GM06990 (cell line): ENCODE measurements at regions not wholly inside any gene's neighbourhood (a gene's known extent, or its start where the extent isn't known, plus 50 kb on each side); places are given as distances from the start of the nearest gene placed in this dataset.

Source experiments
- DNase-seq: peaks from one replicate; pipeline ENCODE4 v3.0.0-alpha.2; 2011; ENCODE audit not compliant: insufficient read length; ENCODE audit errors: extremely low read depth
- H3K27me3 ChIP-seq: replicated peaks from 2 replicates; pipeline ENCODE4 v1.6.0; 2011; ENCODE audit warnings: low read length; ENCODE audit not compliant: control insufficient read depth, insufficient read depth
- H3K36me3 ChIP-seq: 2 replicates; pipeline ENCODE4 v1.5.1; 2011; ENCODE audit warnings: low read length; ENCODE audit not compliant: control insufficient read depth, insufficient read depth
- H3K4me3 ChIP-seq: replicated peaks from 2 replicates; pipeline ENCODE4 v1.5.1; 2011; ENCODE audit warnings: low read depth, mild to moderate bottlenecking, control low read depth, low read length
- TF ChIP-seq, protein P1 (sequence below): IDR thresholded peaks from 2 replicates; pipeline ENCODE4 v1.5.1; 2011; ENCODE audit warnings: low read length, control low read depth, mild to moderate bottlenecking, inconsistent platforms; ENCODE audit not compliant: insufficient read depth, poor library complexity, severe bottlenecking

DNA sequence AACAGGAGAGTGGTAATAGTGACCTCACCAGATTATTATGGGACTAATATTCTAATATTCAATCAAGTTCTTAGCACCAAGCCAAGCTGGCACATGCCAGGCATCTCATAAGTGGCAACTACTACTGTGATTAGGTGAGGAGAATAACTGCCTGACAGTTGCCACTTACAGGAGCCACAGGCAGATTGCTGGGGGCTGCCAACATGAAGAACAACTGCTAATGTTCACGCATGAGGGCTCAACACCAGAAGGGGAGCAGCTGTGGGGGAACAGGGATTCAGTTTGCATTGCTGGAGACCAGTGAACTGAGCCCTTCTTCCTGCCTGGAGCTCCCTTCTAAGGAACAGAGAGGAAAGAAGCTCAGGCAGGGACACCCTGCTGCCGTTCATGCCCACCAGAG is 504.5 kb downstream of the FOXO1 start:
- TF ChIP-seq, protein P1, sequence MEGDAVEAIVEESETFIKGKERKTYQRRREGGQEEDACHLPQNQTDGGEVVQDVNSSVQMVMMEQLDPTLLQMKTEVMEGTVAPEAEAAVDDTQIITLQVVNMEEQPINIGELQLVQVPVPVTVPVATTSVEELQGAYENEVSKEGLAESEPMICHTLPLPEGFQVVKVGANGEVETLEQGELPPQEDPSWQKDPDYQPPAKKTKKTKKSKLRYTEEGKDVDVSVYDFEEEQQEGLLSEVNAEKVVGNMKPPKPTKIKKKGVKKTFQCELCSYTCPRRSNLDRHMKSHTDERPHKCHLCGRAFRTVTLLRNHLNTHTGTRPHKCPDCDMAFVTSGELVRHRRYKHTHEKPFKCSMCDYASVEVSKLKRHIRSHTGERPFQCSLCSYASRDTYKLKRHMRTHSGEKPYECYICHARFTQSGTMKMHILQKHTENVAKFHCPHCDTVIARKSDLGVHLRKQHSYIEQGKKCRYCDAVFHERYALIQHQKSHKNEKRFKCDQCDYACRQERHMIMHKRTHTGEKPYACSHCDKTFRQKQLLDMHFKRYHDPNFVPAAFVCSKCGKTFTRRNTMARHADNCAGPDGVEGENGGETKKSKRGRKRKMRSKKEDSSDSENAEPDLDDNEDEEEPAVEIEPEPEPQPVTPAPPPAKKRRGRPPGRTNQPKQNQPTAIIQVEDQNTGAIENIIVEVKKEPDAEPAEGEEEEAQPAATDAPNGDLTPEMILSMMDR: no peak
- Histone ChIP-seq H3K36me3 (no peaks in the 10 kb centered on the region), H3K4me3 (no peak overlapping the region), H3K27me3 (no peaks in the 10 kb centered on the region; the same call in 1 of the 2 replicates)
- no peak for DNase-seq

DNA sequence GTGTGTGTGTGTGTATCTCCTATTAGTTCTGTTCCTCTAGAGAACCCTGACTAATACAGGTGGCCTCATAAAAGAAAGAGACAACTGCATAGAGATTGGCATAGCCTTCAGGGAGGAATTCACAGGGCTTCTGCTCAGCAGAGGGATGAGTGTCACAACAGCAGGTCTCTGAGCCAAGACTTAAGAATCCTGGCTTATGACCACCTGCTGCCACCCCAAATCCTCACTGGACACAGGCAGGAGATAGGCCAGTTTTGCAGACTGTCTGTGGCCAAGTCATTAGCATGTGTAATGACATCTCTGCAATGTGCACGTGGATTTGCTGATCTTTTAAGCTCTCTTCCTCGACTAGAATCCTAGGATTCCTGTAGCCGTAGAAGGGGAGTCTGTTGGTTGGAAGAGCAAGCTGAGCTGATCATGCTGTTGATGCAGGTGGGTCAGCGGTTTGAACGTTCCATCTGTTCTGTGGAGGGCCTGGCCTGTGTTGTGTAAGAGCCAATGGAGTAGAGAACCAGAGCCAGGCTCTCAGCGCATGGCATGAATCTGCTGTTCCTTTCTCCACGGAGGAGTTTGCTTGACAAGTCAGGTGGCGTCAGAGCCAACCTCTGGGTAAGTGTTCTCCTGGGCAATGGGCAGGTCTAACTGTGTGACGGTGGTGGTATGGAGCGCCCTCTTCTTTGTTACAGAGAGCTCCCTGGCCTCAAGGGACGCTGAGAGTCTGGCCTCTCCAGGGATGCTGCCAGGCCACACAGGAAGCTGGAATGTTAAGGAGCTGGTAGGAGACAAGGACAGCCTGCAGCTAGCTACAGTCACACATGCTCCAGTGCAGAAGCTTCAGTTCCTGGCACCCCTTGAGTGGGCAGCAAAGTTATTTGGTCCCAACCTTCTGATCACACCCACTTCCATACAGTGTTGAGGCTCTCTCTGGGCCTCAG is 503.1 kb downstream of the FOXO1 start:
- Histone ChIP-seq H3K4me3 (no peak overlapping the region), H3K36me3 (no peaks in the 10 kb centered on the region), H3K27me3 (no peaks in the 10 kb centered on the region; the same call in 1 of the 2 replicates)
- no peak for DNase-seq
- TF ChIP-seq, protein P1: no peak

DNA sequence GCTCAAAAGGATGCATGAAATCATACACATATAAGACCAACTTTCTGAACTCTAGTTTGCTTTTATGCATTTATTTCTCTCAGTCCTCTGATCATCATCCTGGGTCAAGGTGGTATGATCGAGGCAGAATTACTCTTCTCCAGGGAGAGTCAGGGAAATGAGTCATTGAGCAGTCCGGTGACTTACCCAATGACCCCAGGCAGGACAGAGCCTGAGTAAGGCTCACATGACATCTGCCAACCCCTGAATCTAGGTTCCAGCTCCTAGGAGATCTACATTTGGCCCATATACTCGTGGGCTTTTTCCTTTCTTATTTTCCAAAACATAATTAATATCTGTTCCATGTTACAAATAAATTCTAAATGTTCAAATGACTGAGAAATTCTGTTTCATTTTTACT is 502.3 kb downstream of the FOXO1 start:
- H3K4me3 ChIP-seq: no peak overlapping the region
- TF ChIP-seq, protein P1: no peak
- DNase-seq: no peak

DNA sequence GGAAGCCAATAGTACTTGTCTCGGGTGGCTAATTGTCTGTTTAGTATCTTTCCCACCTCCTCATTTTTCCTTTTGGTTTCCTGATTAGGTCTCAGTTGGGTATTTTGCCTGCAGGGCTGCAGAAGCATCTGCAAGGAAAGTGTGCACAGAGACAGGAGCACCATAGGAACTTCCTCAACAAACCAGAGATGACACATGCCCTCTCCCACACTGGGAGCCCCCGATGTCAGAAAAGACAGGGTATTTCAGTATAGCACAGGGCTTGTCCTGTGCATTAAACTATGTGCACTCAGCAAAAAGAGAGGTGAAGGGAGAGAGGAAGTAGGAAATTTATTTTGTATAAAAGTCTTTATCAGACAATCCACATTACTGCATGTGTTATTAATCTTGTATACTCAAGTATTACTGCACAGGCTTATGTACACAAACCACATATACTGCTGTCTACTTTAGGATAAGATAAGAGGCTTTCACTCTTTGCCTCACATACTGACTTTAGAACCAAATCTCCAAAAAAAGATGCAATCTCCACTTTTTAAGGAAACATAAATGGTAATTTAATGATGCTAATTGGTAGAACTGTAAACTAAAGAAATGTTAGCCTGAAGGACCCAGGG is 501.0 kb downstream of the FOXO1 start:
- no peak for DNase-seq
- TF ChIP-seq, protein P1: no peak
- H3K36me3 ChIP-seq: no peaks in the 10 kb centered on the region
- no peak overlapping the region for H3K4me3 ChIP-seq
- no peaks in the 10 kb centered on the region; the same call in 1 of the 2 replicates for H3K27me3 ChIP-seq

More for the DNA sequence above, 502.3 kb downstream of the FOXO1 start:
- Histone ChIP-seq H3K27me3 (no peaks in the 10 kb centered on the region; the same call in 1 of the 2 replicates), H3K36me3 (no peaks in the 10 kb centered on the region)

DNA sequence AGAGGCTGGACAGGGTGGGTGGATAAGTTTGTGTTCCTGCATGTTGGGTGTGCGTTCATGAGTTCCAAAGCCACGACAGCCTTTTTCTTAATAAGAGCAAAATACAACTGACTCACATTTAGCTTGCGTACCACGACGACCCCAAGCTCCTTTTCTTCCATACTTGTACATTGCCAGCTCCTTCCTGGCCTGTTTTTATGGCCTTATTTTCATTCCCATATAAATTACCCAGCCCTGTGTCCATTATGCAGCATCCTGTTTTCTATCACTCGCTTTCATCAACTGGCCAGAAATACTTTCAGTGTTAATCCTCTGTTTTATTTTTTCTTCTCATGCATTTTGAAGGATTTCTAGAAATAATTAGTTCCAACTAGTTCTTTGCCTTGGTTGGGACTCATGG is 499.1 kb downstream of the FOXO1 start:
- no peaks in the 10 kb centered on the region; the same call in 1 of the 2 replicates for H3K27me3 ChIP-seq
- no peaks in the 10 kb centered on the region for H3K36me3 ChIP-seq
- no peak overlapping the region for H3K4me3 ChIP-seq
- TF ChIP-seq, protein P1: no peak
- no peak for DNase-seq
